Pancreas (tissue), 10 donors: ENCODE measurements at regions not wholly inside any gene's neighbourhood (a gene's known extent, or its start where the extent isn't known, plus 50 kb on each side); places are given as distances from the start of the nearest gene placed in this dataset.
"Not testable (repeated sequence)": the region's sequence is repeated elsewhere in the genome, so short reads cannot be mapped to it uniquely, and the experiment has no call there.

Experiments used
- ATAC-seq, 4 donors: fragments of 200-7000 bp; cut with Tn5 transposase; one replicate each; pipeline versions ENCODE4 v1.8.0 to v1.9.1; 2020; ENCODE audit warnings: mild to moderate bottlenecking in 4 of 4, moderate library complexity in 4 of 4
- DNase-seq, 6 donors: peaks; one replicate each; pipeline ENCODE4 v3.0.0-alpha.2; 2020
- FAIRE-seq: peaks from 2 replicates; lab custom pipeline; 2012; peaks lifted over from hg19 to GRCh38; lab: Jason Lieb, UNC
- H3K27ac ChIP-seq, 4 donors: fragments of 200-600 bp; sonication (generic); 1 replicate in 3 of 4; 2 replicates in 1 of 4; pipeline versions ENCODE4 v1.5.0 to v1.8.0; 2020
- H3K27me3 ChIP-seq, 4 donors: fragments of 200-600 bp; one replicate each; pipeline ENCODE4 v1.8.0; 2021
- H3K36me3 ChIP-seq, 3 donors: fragments of 200-600 bp; sonication (generic) in 1 of 3; one replicate each; pipeline versions ENCODE4 v1.5.0 to v1.8.0; 2020 to 2021
- H3K4me1 ChIP-seq, 3 donors: fragments of 200-600 bp; one replicate each; pipeline ENCODE4 v1.8.0; 2021
- H3K4me3 ChIP-seq, 4 donors: fragments of 200-600 bp; sonication (generic) in 2 of 4; one replicate each; pipeline versions ENCODE4 v1.5.0 to v1.8.0; 2020 to 2021
- H3K9me3 ChIP-seq, 4 donors: fragments of 200-600 bp; one replicate each; pipeline ENCODE4 v1.8.0; 2021
- whole genome bisulfite sequencing, 2 donors: extraction: QIAGEN DNeasy Blood & Tissue Kit; methylation state at CpG; one replicate each; pipeline ENCODE4 v1.1.7; 2013; 5-methylcytosine and 5-hydroxymethylcytosine counted together
- intact Hi-C, 3 donors: fragments of 100-400 bp; cut with DNase I; formaldehyde crosslinking; loops; one replicate each; pipeline versions ENCODE4 v1.11.1 to v1.14.2; 2022
- TF ChIP-seq, protein P1 (sequence below), 4 donors: fragments of 200-600 bp; sonication (generic) in 3 of 4; IDR thresholded peaks; one replicate each; pipeline versions ENCODE4 v1.5.0 to v1.8.0; 2021; ENCODE audit warnings: antibody characterized with exemption in 4 of 4
- donor health status: healthy with polysubstance abuse.
- donor health status: DM: no; HTN: no; CAD: no; lungs with moderate emphysema.
- donor health status: DM: no; HTN: no; CAD: no.
- donor health status: control.
- donor health status: control.
- donor health status: Bipolar disorder and iron deficiency.
- donor health status: DM: yes; HTN: yes; CAD: no.
- donor health status: DM: no; HTN: no; CAD: no.
- donor health status: DM: no; HTN: no; CAD: no.
- donor health status: DM: yes; HTN: yes; CAD: no.

GRCh38 chr12:131436922-131437705 is 273.8 kb upstream of the SFSWAP start:
- Histone ChIP-seq H3K27ac (no peak overlapping the region), H3K27me3 (no peaks in the 10 kb centered on the region), H3K4me1 (no peaks in the 10 kb centered on the region), H3K9me3 (no peaks in the 10 kb centered on the region), H3K36me3 (no peaks in the 10 kb centered on the region), H3K4me3 (no peak overlapping the region)
- ATAC-seq, result no peak
- TF ChIP-seq, protein P1, sequence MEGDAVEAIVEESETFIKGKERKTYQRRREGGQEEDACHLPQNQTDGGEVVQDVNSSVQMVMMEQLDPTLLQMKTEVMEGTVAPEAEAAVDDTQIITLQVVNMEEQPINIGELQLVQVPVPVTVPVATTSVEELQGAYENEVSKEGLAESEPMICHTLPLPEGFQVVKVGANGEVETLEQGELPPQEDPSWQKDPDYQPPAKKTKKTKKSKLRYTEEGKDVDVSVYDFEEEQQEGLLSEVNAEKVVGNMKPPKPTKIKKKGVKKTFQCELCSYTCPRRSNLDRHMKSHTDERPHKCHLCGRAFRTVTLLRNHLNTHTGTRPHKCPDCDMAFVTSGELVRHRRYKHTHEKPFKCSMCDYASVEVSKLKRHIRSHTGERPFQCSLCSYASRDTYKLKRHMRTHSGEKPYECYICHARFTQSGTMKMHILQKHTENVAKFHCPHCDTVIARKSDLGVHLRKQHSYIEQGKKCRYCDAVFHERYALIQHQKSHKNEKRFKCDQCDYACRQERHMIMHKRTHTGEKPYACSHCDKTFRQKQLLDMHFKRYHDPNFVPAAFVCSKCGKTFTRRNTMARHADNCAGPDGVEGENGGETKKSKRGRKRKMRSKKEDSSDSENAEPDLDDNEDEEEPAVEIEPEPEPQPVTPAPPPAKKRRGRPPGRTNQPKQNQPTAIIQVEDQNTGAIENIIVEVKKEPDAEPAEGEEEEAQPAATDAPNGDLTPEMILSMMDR (IDR thresholded peaks at IDR 0.05), result no peak
- no peak for FAIRE-seq
- intact Hi-C loops, result no loop called here
- 39 to 43% methylated on average over 10 of the region's 10 CpGs for WGBS, 2 donors
- no peak for DNase-seq

DNA sequence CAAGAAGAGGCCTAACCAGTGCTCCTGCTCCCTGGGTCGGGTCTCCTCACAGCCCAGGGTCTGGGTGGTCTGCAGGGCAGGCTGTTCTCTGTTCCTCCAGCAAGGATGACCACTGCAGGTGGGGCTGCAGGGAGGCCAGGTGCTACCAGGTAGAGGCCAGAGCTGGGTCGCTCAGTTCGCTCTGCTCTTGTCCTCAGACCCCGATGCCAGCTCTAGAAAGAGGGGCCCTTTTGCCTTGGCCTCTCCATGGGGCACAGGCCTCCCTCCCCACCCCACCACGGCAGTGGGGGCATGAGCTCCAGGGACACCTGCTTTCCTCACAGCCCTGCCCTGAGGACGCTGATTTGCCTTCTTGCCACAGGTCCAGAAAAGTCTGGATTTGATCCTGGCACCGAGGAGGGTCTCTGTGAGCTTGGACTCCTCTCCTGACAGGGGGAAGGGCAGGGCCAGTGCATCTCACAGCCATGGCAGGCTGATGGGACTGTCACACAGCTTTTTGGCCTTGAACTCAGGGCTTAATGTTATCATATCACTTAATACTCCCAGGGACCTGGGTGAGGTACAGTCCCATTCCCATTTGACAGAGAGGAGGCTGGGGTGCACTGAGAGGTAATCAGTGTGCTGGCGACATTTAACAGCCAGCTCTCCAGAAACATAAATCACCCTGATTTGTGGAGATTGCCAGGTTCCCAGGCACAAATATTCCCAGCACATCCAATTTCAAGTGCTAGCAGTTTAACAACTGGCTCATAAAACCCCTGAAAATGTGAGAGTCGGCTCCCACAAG is 273.0 kb upstream of the SFSWAP start:
- WGBS, 2 donors, result 43 to 46% methylated on average over 9 of the region's 9 CpGs
- ATAC-seq (no peak), FAIRE-seq (no peak), DNase-seq (no peak)
- intact Hi-C loops, result no loop called here
- no peak overlapping the region for H3K4me3 ChIP-seq
- no peak overlapping the region for H3K27ac ChIP-seq
- no peaks in the 10 kb centered on the region for H3K36me3 ChIP-seq
- no peaks in the 10 kb centered on the region for H3K27me3 ChIP-seq
- TF ChIP-seq, protein P1 (IDR thresholded peaks at IDR 0.05), result no peak
- H3K9me3 ChIP-seq, result no peaks in the 10 kb centered on the region
- no peaks in the 10 kb centered on the region for H3K4me1 ChIP-seq

DNA sequence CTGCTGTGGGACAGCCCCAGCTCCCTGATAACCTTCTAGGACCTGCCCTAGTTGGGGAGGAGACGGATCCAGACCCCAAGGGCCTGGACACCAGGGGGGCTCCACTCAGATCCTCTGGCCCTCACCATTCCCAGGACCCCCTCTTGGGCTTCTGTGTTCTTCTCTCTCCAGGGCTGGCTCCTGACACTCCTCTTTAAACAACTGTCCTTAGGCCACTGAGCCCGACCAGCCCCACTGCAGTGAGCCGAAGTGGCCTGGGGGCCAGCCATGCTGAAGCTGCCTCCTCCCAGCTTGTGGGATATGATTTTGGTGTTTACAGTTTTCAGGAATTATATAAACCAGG is 272.4 kb upstream of the SFSWAP start:
- not testable (repeated sequence) for FAIRE-seq

GRCh38 chr12:131438881-131439280 is 272.0 kb upstream of the SFSWAP start:
- Histone ChIP-seq H3K36me3 (no peaks in the 10 kb centered on the region), H3K4me3 (no peak overlapping the region), H3K27ac (no peak overlapping the region), H3K27me3 (no peaks in the 10 kb centered on the region), H3K9me3 (no peaks in the 10 kb centered on the region), H3K4me1 (no peaks in the 10 kb centered on the region)
- FAIRE-seq, result no peak
- intact Hi-C loops, result no loop called here
- TF ChIP-seq, protein P1 (IDR thresholded peaks at IDR 0.05), result no peak
- no peak for ATAC-seq
- WGBS, 2 donors, result 63 to 68% methylated on average over 14 of the region's 14 CpGs
- DNase-seq, result no peak

More for the DNA sequence above, 272.4 kb upstream of the SFSWAP start:
- H3K4me1 ChIP-seq, H3K36me3 ChIP-seq, DNase-seq, H3K4me3 ChIP-seq, intact Hi-C loops, ATAC-seq, H3K27ac ChIP-seq, H3K9me3 ChIP-seq, H3K27me3 ChIP-seq: not testable (repeated sequence)
- 52 to 57% methylated on average over 3 of the region's 3 CpGs for WGBS, 2 donors

DNA sequence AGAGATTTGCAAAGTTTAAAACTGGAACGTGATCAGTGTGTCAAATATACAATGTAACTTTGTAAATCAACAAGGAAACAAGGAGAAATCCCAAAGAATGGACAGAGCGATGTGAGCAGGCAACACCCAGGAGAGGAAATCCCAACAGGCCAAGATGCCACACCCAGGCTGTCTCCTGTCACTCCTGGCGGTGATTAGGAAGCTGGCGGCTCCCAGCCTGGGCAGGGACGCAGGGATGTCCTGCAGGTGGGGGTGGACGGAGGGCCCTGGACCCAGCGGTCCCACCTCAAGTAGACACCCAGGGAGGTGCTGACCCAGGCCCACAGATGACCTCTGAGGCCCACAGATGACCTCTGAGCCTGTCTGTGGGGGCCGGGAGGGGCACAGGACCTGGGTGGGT is 271.1 kb upstream of the SFSWAP start:
- intact Hi-C loops, H3K36me3 ChIP-seq, H3K27me3 ChIP-seq, DNase-seq, ATAC-seq, H3K9me3 ChIP-seq, H3K4me1 ChIP-seq, H3K27ac ChIP-seq, H3K4me3 ChIP-seq, FAIRE-seq: not testable (repeated sequence)
- whole genome bisulfite sequencing, 2 donors, result no CpG with 5 or more reads among the region's 8 CpGs

DNA sequence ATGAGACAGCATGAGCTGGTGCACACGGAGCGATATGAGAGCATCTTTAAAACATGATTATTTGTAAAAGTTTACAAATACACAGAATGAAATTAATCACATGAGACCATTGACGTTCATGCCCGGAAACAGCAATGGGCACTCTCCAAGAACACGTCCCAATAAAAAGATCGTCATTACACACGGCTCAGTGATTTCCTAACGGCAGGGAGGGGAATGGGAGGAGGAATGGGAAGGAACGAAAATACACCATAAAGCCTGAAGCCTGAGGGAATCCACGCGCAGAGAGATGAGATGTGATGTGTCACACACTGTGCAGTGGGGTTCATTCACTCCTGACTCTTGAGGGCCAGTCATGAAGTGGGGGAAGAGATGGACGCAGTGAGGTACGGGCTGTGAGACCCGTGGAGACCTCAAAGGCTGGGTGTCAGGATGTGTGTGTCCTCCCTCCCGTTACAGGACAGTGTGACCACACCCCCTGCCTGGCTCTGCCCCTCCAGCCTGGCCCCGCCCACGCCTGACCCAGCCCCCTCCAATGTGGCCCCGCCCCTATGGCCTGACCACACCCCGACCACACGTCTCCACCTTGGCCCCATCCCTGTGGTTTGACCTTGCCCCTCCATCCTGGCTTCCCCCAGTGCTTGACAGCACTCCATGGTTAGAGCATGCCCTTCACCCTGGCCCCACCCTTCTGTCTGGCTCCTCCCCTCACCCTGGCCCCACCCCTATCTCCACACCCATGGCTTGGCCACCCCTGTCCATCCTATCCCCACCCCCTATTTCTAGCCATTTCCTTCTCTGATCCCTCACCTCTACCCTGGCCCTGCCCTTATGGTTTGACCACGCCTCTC is 270.5 kb upstream of the SFSWAP start:
- WGBS, 2 donors, result 70 to 72% methylated on average over 9 to 12 of the region's 21 CpGs
- intact Hi-C loops, FAIRE-seq, H3K9me3 ChIP-seq, H3K4me1 ChIP-seq, H3K4me3 ChIP-seq, ATAC-seq, DNase-seq, H3K27me3 ChIP-seq, H3K36me3 ChIP-seq, H3K27ac ChIP-seq: not testable (repeated sequence)
